SK-N-SH treated with all-trans-retinoic acid at 6 μM for 48 hours (cell line): ENCODE measurements at regions not wholly inside any gene's neighbourhood (a gene's known extent, or its start where the extent isn't known, plus 50 kb on each side); places are given as distances from the start of the nearest gene placed in this dataset.
"Not testable (repeated sequence)": the region's sequence is repeated elsewhere in the genome, so short reads cannot be mapped to it uniquely, and the experiment has no call there.

ENCODE experiments used
- ATAC-seq: fragments of 200-7000 bp; cut with Tn5 transposase; 3 replicates; pipeline ENCODE4 v1.9.1; 2020; ENCODE audit warnings: mild to moderate bottlenecking, moderate library complexity
- ARNTL ChIP-seq: fragments of 450-650 bp; formaldehyde crosslinking; IDR thresholded peaks from 2 replicates; pipeline ENCODE4 v1.5.0; 2020; ENCODE audit warnings: low read depth, mild to moderate bottlenecking, moderate library complexity, borderline replicate concordance
- BACH2 ChIP-seq: fragments of 250-450 bp; sonication (Bioruptor Pico); IDR thresholded peaks from 2 replicates; pipeline ENCODE4 v1.9.0; 2021; ENCODE audit warnings: mild to moderate bottlenecking, borderline replicate concordance
- CSDC2 ChIP-seq: fragments of 250-450 bp; sonication (Bioruptor Pico); IDR thresholded peaks from 2 replicates; pipeline ENCODE4 v1.5.0; 2020; ENCODE audit warnings: mild to moderate bottlenecking, moderate library complexity
- GLIS3 ChIP-seq: fragments of 250-450 bp; sonication (Bioruptor Pico); IDR thresholded peaks from 2 replicates; pipeline ENCODE4 v1.5.0; 2020; ENCODE audit warnings: mild to moderate bottlenecking, moderate library complexity
- ISL1 ChIP-seq: fragments of 250-450 bp; sonication (Bioruptor Pico); IDR thresholded peaks from 2 replicates; pipeline ENCODE4 v2.1.2; 2022; ENCODE audit warnings: mild to moderate bottlenecking, moderate library complexity
- OSR1 ChIP-seq: fragments of 250-450 bp; sonication (Bioruptor Pico); IDR thresholded peaks from 2 replicates; pipeline ENCODE4 v1.8.0; 2022; ENCODE audit warnings: moderate library complexity, mild to moderate bottlenecking, inconsistent platforms
- PPARA ChIP-seq: fragments of 250-450 bp; sonication (Bioruptor Pico); IDR thresholded peaks from 2 replicates; pipeline ENCODE4 v1.5.0; 2020; ENCODE audit warnings: mild to moderate bottlenecking, borderline replicate concordance
- RARB ChIP-seq: fragments of 250-450 bp; sonication (Bioruptor Pico); IDR thresholded peaks from 2 replicates; pipeline ENCODE4 v1.8.0; 2021; ENCODE audit warnings: mild to moderate bottlenecking, moderate library complexity
- SNAI2 ChIP-seq: fragments of 250-450 bp; sonication (Bioruptor Pico); IDR thresholded peaks from 2 replicates; pipeline ENCODE4 v1.5.0; 2020; ENCODE audit warnings: mild to moderate bottlenecking, moderate library complexity
- TCF4 ChIP-seq: fragments of 250-450 bp; sonication (Bioruptor Pico); IDR thresholded peaks from 2 replicates; pipeline ENCODE4 v1.8.0; 2021; ENCODE audit warnings: mild to moderate bottlenecking, moderate library complexity, borderline replicate concordance
- TOX ChIP-seq: fragments of 250-450 bp; sonication (Bioruptor Pico); IDR thresholded peaks from 2 replicates; pipeline ENCODE4 v1.8.0; 2021; ENCODE audit warnings: mild to moderate bottlenecking, moderate library complexity, borderline replicate concordance
- ZC3H10 ChIP-seq: fragments of 250-450 bp; sonication (Bioruptor Pico); IDR thresholded peaks from 2 replicates; pipeline ENCODE4 v1.5.1; 2021; ENCODE audit warnings: mild to moderate bottlenecking, moderate library complexity
- ZFP3 ChIP-seq: fragments of 250-450 bp; sonication (Bioruptor Pico); IDR thresholded peaks from 2 replicates; pipeline ENCODE4 v1.5.0; 2020; ENCODE audit warnings: mild to moderate bottlenecking, moderate library complexity
- ZFP30 ChIP-seq: fragments of 450-650 bp; formaldehyde crosslinking; IDR thresholded peaks from 2 replicates; pipeline ENCODE4 v1.5.0; 2022; ENCODE audit warnings: mild to moderate bottlenecking, moderate library complexity
- ZNF565 ChIP-seq: fragments of 450-650 bp; formaldehyde crosslinking; conservative IDR thresholded peaks from 2 replicates; pipeline ENCODE4 v1.5.0; 2020; ENCODE audit warnings: low read depth, mild to moderate bottlenecking, moderate library complexity
- ZNF70 ChIP-seq: fragments of 450-650 bp; formaldehyde crosslinking; IDR thresholded peaks from 2 replicates; pipeline ENCODE4 v1.5.0; 2020; ENCODE audit warnings: mild to moderate bottlenecking, moderate library complexity
- ZNF8 ChIP-seq: fragments of 450-650 bp; formaldehyde crosslinking; IDR thresholded peaks from 2 replicates; pipeline ENCODE4 v1.5.0; 2020; ENCODE audit warnings: mild to moderate bottlenecking, moderate library complexity
- TF ChIP-seq, protein P1 (sequence below): fragments of 250-450 bp; sonication (Bioruptor Pico); IDR thresholded peaks from 2 replicates; pipeline ENCODE4 v1.5.0; 2020; ENCODE audit warnings: mild to moderate bottlenecking, moderate library complexity
- TF ChIP-seq, protein P2 (sequence below): fragments of 250-450 bp; sonication (Bioruptor Pico); IDR thresholded peaks from 2 replicates; pipeline ENCODE4 v1.8.0; 2021; ENCODE audit warnings: low read depth, mild to moderate bottlenecking, moderate library complexity, borderline replicate concordance
- TF ChIP-seq, protein P3 (sequence below): fragments of 250-450 bp; sonication (Bioruptor Pico); IDR thresholded peaks from 2 replicates; pipeline ENCODE4 v1.5.1; 2020; ENCODE audit warnings: low read depth, mild to moderate bottlenecking, moderate library complexity
- TF ChIP-seq, protein P4 (sequence below): fragments of 250-450 bp; sonication (Bioruptor Pico); IDR thresholded peaks from 2 replicates; pipeline ENCODE4 v1.5.1; 2021; ENCODE audit warnings: mild to moderate bottlenecking, moderate library complexity

DNA sequence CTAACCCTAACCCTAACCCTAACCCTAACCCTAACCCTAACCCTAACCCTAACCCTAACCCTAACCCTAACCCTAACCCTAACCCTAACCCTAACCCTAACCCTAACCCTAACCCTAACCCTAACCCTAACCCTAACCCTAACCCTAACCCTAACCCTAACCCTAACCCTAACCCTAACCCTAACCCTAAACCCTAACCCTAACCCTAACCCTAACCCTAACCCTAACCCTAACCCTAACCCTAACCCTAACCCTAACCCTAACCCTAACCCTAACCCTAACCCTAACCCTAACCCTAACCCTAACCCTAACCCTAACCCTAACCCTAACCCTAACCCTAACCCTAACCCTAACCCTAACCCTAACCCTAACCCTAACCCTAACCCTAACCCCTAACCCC lies 80.6 kb upstream of the PLEKHG4B start:
- not testable (repeated sequence) for ATAC-seq

DNA sequence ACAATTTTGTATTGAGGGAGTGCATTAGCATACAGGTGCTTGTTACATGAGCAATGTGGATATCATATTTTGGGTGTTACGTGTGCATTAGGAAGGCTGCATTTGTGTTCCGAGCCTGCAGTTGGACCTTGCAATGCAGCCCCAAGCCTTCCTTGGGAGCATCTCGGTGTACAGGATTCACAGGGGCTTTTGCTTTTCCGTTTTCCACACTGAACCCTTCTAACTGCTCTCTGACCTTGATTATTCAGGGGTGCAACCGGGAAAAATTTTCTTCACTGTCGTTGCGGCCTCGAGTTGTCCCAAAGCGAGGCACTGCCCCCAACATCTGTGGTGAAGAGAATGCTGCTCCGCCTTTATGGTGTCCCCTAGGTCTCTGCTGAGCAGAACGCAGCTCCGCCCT lies 80.1 kb upstream of the PLEKHG4B start:
- TF ChIP-seq, protein P1, sequence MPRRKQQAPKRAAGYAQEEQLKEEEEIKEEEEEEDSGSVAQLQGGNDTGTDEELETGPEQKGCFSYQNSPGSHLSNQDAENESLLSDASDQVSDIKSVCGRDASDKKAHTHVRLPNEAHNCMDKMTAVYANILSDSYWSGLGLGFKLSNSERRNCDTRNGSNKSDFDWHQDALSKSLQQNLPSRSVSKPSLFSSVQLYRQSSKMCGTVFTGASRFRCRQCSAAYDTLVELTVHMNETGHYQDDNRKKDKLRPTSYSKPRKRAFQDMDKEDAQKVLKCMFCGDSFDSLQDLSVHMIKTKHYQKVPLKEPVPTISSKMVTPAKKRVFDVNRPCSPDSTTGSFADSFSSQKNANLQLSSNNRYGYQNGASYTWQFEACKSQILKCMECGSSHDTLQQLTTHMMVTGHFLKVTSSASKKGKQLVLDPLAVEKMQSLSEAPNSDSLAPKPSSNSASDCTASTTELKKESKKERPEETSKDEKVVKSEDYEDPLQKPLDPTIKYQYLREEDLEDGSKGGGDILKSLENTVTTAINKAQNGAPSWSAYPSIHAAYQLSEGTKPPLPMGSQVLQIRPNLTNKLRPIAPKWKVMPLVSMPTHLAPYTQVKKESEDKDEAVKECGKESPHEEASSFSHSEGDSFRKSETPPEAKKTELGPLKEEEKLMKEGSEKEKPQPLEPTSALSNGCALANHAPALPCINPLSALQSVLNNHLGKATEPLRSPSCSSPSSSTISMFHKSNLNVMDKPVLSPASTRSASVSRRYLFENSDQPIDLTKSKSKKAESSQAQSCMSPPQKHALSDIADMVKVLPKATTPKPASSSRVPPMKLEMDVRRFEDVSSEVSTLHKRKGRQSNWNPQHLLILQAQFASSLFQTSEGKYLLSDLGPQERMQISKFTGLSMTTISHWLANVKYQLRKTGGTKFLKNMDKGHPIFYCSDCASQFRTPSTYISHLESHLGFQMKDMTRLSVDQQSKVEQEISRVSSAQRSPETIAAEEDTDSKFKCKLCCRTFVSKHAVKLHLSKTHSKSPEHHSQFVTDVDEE (CRISPR knock-in tag), result no peak
- no peak for TF ChIP-seq TCF4 (CRISPR knock-in tag)
- TF ChIP-seq BACH2 (CRISPR knock-in tag), result no peak
- no peak for TF ChIP-seq GLIS3 (CRISPR knock-in tag)
- no peak for TF ChIP-seq CSDC2 (CRISPR knock-in tag)
- no peak for TF ChIP-seq ZNF8 (CRISPR knock-in tag)
- no peak for TF ChIP-seq OSR1 (CRISPR knock-in tag)
- no peak for ATAC-seq

DNA sequence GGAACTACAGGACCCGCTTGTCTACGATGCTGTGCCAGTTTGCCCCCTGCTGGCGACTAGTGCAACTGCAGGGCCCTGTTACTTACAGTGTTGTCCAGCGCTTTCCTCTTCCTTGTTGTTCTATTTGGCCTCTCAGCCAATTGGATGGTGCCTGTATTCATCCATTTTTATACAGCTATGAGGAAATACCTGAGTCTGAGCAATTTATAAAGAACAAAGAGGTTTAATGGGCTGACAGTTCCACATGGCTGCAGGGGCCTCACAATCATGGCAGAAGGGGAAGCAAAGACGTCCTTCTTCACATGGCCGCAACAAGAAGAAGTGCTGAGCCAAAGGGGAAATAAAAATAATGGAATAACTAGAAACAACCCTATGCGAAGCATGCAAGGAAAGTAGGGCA lies 78.7 kb upstream of the PLEKHG4B start:
- TF ChIP-seq, protein P2, sequence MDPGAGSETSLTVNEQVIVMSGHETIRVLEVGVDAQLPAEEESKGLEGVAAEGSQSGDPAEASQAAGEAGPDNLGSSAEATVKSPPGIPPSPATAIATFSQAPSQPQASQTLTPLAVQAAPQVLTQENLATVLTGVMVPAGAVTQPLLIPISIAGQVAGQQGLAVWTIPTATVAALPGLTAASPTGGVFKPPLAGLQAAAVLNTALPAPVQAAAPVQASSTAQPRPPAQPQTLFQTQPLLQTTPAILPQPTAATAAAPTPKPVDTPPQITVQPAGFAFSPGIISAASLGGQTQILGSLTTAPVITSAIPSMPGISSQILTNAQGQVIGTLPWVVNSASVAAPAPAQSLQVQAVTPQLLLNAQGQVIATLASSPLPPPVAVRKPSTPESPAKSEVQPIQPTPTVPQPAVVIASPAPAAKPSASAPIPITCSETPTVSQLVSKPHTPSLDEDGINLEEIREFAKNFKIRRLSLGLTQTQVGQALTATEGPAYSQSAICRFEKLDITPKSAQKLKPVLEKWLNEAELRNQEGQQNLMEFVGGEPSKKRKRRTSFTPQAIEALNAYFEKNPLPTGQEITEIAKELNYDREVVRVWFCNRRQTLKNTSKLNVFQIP (CRISPR knock-in tag), result no peak
- TF ChIP-seq ZNF8 (CRISPR knock-in tag), result no peak
- TF ChIP-seq ZFP30, result no peak
- no peak for TF ChIP-seq ZFP3 (CRISPR knock-in tag)
- TF ChIP-seq TCF4 (CRISPR knock-in tag), result no peak
- TF ChIP-seq, protein P3, sequence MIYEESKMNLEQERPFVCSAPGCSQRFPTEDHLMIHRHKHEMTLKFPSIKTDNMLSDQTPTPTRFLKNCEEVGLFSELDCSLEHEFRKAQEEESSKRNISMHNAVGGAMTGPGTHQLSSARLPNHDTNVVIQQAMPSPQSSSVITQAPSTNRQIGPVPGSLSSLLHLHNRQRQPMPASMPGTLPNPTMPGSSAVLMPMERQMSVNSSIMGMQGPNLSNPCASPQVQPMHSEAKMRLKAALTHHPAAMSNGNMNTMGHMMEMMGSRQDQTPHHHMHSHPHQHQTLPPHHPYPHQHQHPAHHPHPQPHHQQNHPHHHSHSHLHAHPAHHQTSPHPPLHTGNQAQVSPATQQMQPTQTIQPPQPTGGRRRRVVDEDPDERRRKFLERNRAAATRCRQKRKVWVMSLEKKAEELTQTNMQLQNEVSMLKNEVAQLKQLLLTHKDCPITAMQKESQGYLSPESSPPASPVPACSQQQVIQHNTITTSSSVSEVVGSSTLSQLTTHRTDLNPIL (CRISPR knock-in tag), result no peak
- no peak for TF ChIP-seq ZC3H10 (CRISPR knock-in tag)
- TF ChIP-seq CSDC2 (CRISPR knock-in tag), result no peak
- TF ChIP-seq ZNF565 (CRISPR knock-in tag), result no peak
- TF ChIP-seq SNAI2 (CRISPR knock-in tag), result no peak
- no peak for TF ChIP-seq RARB (CRISPR knock-in tag)
- TF ChIP-seq ZNF70 (CRISPR knock-in tag), result no peak
- TF ChIP-seq TOX, result no peak
- no peak for TF ChIP-seq OSR1 (CRISPR knock-in tag)
- TF ChIP-seq, protein P4, sequence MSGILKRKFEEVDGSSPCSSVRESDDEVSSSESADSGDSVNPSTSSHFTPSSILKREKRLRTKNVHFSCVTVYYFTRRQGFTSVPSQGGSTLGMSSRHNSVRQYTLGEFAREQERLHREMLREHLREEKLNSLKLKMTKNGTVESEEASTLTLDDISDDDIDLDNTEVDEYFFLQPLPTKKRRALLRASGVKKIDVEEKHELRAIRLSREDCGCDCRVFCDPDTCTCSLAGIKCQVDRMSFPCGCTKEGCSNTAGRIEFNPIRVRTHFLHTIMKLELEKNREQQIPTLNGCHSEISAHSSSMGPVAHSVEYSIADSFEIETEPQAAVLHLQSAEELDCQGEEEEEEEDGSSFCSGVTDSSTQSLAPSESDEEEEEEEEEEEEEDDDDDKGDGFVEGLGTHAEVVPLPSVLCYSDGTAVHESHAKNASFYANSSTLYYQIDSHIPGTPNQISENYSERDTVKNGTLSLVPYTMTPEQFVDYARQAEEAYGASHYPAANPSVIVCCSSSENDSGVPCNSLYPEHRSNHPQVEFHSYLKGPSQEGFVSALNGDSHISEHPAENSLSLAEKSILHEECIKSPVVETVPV (CRISPR knock-in tag), result no peak
- no peak for TF ChIP-seq BACH2 (CRISPR knock-in tag)
- TF ChIP-seq ISL1 (CRISPR knock-in tag), result no peak
- TF ChIP-seq ARNTL (CRISPR knock-in tag), result no peak
- TF ChIP-seq PPARA (CRISPR knock-in tag), result no peak
- TF ChIP-seq, all 23 proteins: peak for 0

DNA sequence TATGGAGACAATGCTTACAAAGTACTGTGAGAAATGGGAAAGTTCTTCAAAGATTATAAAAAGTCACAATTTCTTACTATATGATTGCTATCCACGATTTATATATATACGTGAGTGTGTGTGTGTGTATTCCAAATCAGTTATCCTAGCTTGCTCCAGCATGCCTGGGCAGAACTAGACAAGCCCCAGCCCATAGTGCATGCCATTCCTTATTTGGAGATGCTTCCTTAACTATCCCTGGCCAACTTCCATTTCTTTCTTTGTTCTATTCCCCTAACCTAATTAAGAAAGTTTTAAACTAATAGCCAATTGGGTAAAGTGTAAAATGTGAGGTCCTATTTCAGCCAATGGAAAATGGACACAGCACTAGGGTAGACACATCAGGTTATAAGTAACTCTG lies 77.3 kb upstream of the PLEKHG4B start:
- not testable (repeated sequence) for ATAC-seq

More for the DNA sequence above, 78.7 kb upstream of the PLEKHG4B start:
- ATAC-seq, result no peak

DNA sequence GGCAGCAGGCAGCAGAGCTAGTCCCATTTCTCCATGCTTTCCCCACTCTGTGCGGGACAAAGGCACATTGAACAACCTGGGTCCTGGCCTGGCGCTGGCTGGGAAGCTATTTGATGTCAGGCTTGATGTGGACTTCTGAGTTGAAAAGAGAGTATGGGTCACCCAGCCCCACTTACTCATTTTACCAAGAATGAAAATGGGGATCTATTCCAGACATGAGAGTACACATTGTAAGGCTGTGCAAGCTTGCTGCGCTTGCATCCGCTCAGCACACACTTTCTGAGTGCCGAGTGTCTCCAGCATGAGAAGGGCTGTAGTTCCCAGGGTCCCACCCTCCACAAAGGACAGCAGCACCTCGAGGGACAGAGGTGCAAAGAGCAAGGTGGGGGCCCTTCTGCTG lies 71.7 kb upstream of the PLEKHG4B start:
- not testable (repeated sequence) for ATAC-seq
